OCI-LY3 (cell line): ENCODE measurements at regions not wholly inside any gene's neighbourhood (a gene's known extent, or its start where the extent isn't known, plus 50 kb on each side); places are given as distances from the start of the nearest gene placed in this dataset.

ENCODE experiments used
- H2AFZ ChIP-seq: fragments of 200-600, 300-600 bp; shearing (Covaris generic); 2 replicates; pipeline ENCODE4 v1.6.0; 2014; ENCODE audit warnings: antibody characterized with exemption, low read depth, low read length
- H3K27ac ChIP-seq: fragments of 200-600, 300-600 bp; sonication (generic); 2 replicates; pipeline ENCODE4 v1.5.1; 2014; ENCODE audit warnings: mild to moderate bottlenecking, low read length, moderate library complexity, mixed read lengths
- H3K27me3 ChIP-seq: fragments of 200-600, 300-600 bp; sonication (generic); 2 replicates; pipeline ENCODE4 v1.6.1; 2014; ENCODE audit warnings: low read depth, low read length, mixed read lengths
- H3K36me3 ChIP-seq: fragments of 200-600, 300-600 bp; sonication (generic); replicated peaks from 2 replicates; pipeline ENCODE3; 2014; ENCODE audit warnings: low read depth, low read length, mixed read lengths
- H3K4me1 ChIP-seq: fragments of 300-600, 200-600 bp; sonication (generic); 2 replicates; pipeline ENCODE4 v1.6.1; 2014; ENCODE audit warnings: low read length, mixed read lengths
- H3K4me2 ChIP-seq: fragments of 200-600, 300-600 bp; sonication (generic); 2 replicates; pipeline ENCODE4 v1.6.1; 2014; ENCODE audit warnings: low read length, mixed read lengths
- H3K4me3 ChIP-seq: fragments of 300-600, 200-600 bp; sonication (generic); 2 replicates; pipeline ENCODE4 v1.5.1; 2014; ENCODE audit warnings: antibody characterized with exemption, mild to moderate bottlenecking, low read length, moderate library complexity
- H3K79me2 ChIP-seq: fragments of 300-600, 200-600 bp; shearing (Covaris generic); 2 replicates; pipeline ENCODE4 v1.6.1; 2014; ENCODE audit warnings: mild to moderate bottlenecking, low read length, mixed read lengths
- H3K9ac ChIP-seq: fragments of 300-600, 200-600 bp; shearing (Covaris generic); 2 replicates; pipeline ENCODE4 v1.6.0; 2014; ENCODE audit warnings: mild to moderate bottlenecking, low read length, moderate library complexity
- H3K9me3 ChIP-seq: fragments of 200-600, 300-600 bp; shearing (Covaris generic); 2 replicates; pipeline ENCODE4 v1.6.1; 2014; ENCODE audit warnings: low read length, mixed read lengths; ENCODE audit not compliant: insufficient read depth
- H4K20me1 ChIP-seq: fragments of 200-600, 300-600 bp; sonication (generic); 2 replicates; pipeline ENCODE4 v1.6.1; 2016; ENCODE audit warnings: low read length, mixed read lengths; ENCODE audit not compliant: insufficient read depth
- CTCF ChIP-seq: fragments of 200-600, 300-600 bp; sonication (generic); IDR thresholded peaks from 2 replicates; pipeline ENCODE4 v1.5.1; 2014; ENCODE audit warnings: antibody characterized with exemption, low read length, low read depth
- EZH2phosphoT487 ChIP-seq: fragments of 200-600 bp; shearing (Covaris generic); IDR thresholded peaks from 2 replicates; pipeline ENCODE4 v1.6.1; 2018; ENCODE audit warnings: antibody characterized with exemption, mixed run types, low read depth

GRCh38 chr13:57815600-57815999, 184.1 kb downstream of the PCDH17 start:
- Histone ChIP-seq H4K20me1 (no peaks in the 10 kb centered on the region), H3K4me1 (peaks cover 21% of the 10 kb centered on the region), H3K4me3 (no peak overlapping the region), H3K9ac (no peak overlapping the region), H3K27ac (no peak overlapping the region), H3K79me2 (no peaks in the 10 kb centered on the region), H3K4me2 (no peak overlapping the region), H3K9me3 (0 out of 2 replicates have a peak, but pooled peaks cover 5% of the 10 kb centered on the region), H3K27me3 (no peaks in the 10 kb centered on the region), H2AFZ (no peak overlapping the region), H3K36me3 (no peaks in the 10 kb centered on the region)
- TF ChIP-seq EZH2phosphoT487 (no peak), CTCF (no peak)

- H3K4me2 ChIP-seq, result no peak overlapping the region
- no peak overlapping the region for H3K27ac ChIP-seq
- no peaks in the 10 kb centered on the region for H3K36me3 ChIP-seq
- H2AFZ ChIP-seq, result no peak overlapping the region
- H3K9me3 ChIP-seq, result no peaks in the 10 kb centered on the region
- no peaks in the 10 kb centered on the region for H4K20me1 ChIP-seq
- TF ChIP-seq EZH2phosphoT487 (no peak), CTCF (no peak)
- no peaks in the 10 kb centered on the region for H3K27me3 ChIP-seq
- no peak overlapping the region for H3K9ac ChIP-seq
- no peaks in the 10 kb centered on the region for H3K79me2 ChIP-seq
- no peak overlapping the region for H3K4me3 ChIP-seq
- peaks cover 16% of the 10 kb centered on the region for H3K4me1 ChIP-seq
Observed at GRCh38 chr13:57820924-57821323, 189.4 kb downstream of the PCDH17 start.

GRCh38 chr13:57823704-57824103, 192.2 kb downstream of the PCDH17 start:
- Histone ChIP-seq H3K9ac (no peak overlapping the region), H2AFZ (no peak overlapping the region), H3K9me3 (no peaks in the 10 kb centered on the region), H3K36me3 (no peaks in the 10 kb centered on the region), H3K27ac (no peak overlapping the region), H3K79me2 (no peaks in the 10 kb centered on the region), H4K20me1 (no peaks in the 10 kb centered on the region), H3K4me3 (no peak overlapping the region), H3K27me3 (no peaks in the 10 kb centered on the region), H3K4me1 (peaks cover 7% of the 10 kb centered on the region), H3K4me2 (no peak overlapping the region)
- TF ChIP-seq CTCF (no peak), EZH2phosphoT487 (no peak)

- H3K4me1 ChIP-seq, result peaks cover 3% of the 10 kb centered on the region
- no peaks in the 10 kb centered on the region for H4K20me1 ChIP-seq
- H3K27me3 ChIP-seq, result no peaks in the 10 kb centered on the region
- no peak overlapping the region for H3K9ac ChIP-seq
- no peak overlapping the region for H3K4me2 ChIP-seq
- no peaks in the 10 kb centered on the region for H3K79me2 ChIP-seq
- TF ChIP-seq EZH2phosphoT487, result no peak
- no peak for TF ChIP-seq CTCF
- no peak overlapping the region for H2AFZ ChIP-seq
- no peak overlapping the region for H3K4me3 ChIP-seq
- H3K36me3 ChIP-seq, result no peaks in the 10 kb centered on the region
- H3K27ac ChIP-seq, result no peak overlapping the region
- no peaks in the 10 kb centered on the region for H3K9me3 ChIP-seq
Observed at GRCh38 chr13:57824121-57824520, 192.6 kb downstream of the PCDH17 start.
